ENCODE measurements at regions not wholly inside any gene's neighbourhood (a gene's known extent, or its start where the extent isn't known, plus 50 kb on each side); places are given as distances from the start of the nearest gene placed in this dataset.

DNA sequence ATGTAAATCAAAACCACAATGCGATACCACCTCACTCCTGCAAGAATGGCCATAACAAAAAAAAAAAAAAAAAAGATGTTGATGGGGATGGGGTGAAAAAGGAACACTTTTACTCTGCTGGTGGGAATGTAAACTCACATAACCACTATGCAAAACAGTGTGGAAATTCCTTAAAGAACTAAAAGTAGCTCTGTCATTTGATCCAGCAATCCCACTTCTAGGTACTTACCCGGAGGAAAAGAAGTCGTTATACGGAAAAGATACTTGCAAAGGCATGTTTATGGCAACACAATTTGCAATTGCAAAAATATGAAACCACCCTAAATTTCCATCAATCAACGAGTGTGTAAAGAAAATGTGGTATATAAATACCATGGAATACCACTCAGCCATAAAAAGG lies 205.0 kb downstream of the TENT4A start:
- H2AFZ ChIP-seq (ENCODE audit: low read depth, low read length, severe bottlenecking) = no peak overlapping the region
- TF ChIP-seq EZH2phosphoT487 (conservative IDR thresholded peaks at IDR 0.05; ENCODE audit: low read length) = no peak
- TF ChIP-seq, protein P1, sequence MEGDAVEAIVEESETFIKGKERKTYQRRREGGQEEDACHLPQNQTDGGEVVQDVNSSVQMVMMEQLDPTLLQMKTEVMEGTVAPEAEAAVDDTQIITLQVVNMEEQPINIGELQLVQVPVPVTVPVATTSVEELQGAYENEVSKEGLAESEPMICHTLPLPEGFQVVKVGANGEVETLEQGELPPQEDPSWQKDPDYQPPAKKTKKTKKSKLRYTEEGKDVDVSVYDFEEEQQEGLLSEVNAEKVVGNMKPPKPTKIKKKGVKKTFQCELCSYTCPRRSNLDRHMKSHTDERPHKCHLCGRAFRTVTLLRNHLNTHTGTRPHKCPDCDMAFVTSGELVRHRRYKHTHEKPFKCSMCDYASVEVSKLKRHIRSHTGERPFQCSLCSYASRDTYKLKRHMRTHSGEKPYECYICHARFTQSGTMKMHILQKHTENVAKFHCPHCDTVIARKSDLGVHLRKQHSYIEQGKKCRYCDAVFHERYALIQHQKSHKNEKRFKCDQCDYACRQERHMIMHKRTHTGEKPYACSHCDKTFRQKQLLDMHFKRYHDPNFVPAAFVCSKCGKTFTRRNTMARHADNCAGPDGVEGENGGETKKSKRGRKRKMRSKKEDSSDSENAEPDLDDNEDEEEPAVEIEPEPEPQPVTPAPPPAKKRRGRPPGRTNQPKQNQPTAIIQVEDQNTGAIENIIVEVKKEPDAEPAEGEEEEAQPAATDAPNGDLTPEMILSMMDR (IDR thresholded peaks at IDR 0.05; ENCODE audit: insufficient read depth, low read length, poor library complexity, severe bottlenecking) = no peak
- H4K20me1 ChIP-seq (ENCODE audit: low read depth, low read length) = no peaks in the 10 kb centered on the region
- H3K27me3 ChIP-seq (ENCODE audit: low read length) = no peaks in the 10 kb centered on the region
- H3K27ac ChIP-seq (ENCODE audit: low read depth, low read length) = no peak overlapping the region
- no peaks in the 10 kb centered on the region for H3K36me3 ChIP-seq (ENCODE audit: low read length)
- no peak overlapping the region for H3K4me2 ChIP-seq (ENCODE audit: low read depth, low read length, poor library complexity, severe bottlenecking)
- no peak overlapping the region for H3K4me3 ChIP-seq (ENCODE audit: insufficient read depth, low read length, poor library complexity, severe bottlenecking)
- H3K9me2 ChIP-seq (replicated peaks; ENCODE audit: insufficient read depth, low read length) = no peaks in the 10 kb centered on the region
- no peaks in the 10 kb centered on the region for H3K9me3 ChIP-seq (ENCODE audit: insufficient read depth, low read length)
- no peaks in the 10 kb centered on the region for H3F3A ChIP-seq (ENCODE audit: insufficient read depth)
- no peak overlapping the region for H3K9ac ChIP-seq (ENCODE audit: low read length)
- no peaks in the 10 kb centered on the region for H3K79me2 ChIP-seq (ENCODE audit: insufficient read depth, low read length)

DNA sequence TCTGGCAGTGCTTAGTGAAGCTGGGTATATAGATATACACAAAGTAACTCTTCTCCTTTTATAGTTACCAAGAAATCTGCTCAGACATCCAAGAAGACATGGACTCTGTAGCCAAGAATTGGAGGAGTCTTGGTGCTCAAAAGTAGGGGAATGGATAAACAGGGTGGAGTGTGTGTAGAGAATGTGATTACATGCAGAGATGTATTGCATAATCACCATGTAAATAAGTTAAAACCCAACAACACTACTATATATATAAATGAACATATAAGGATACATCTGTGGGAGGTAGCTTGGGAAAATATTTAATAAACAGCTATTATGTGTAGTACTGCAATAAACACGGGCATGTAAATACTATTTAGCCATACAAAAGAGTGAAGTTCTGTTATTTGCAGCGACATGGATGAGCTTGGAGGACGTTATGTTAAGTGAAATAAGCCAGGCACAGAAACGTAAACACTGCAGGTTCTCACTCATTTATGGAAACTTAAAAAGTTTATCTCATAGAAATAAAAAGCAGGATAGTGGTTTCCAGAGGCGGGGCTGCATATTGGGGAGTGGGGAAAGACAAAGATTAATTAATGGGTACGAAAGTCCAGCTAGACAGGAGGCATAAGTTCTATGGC lies 207.5 kb downstream of the TENT4A start:
- no peak for TF ChIP-seq EZH2phosphoT487 (conservative IDR thresholded peaks at IDR 0.05; ENCODE audit: low read length)
- TF ChIP-seq, protein P1 (IDR thresholded peaks at IDR 0.05; ENCODE audit: insufficient read depth, low read length, poor library complexity, severe bottlenecking) = no peak

DNA sequence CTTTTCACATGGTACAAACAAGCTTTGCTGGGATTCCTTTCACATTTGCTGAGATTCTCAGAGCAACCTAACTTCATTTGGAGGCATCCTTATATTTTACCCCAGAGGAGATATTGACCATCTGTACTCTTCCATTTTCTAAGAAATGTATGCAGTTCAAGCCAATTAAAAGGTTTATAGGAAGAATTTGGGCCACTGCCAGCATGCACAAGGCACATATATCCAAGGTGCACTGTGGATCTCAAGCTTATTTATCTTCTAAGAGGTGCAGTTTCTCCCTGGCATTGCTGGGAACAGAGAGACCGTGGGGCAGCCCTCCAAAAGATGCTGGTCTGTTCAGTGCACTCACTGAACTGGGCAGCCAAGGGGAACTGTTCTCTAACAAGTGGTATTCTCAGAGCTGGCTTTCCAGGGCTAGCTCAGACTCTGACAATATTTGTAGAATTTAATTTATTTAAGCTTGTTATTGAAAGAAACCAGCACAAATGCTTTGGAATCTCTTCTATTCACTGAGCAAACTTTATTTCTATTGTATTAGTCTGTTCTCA lies 213.3 kb downstream of the TENT4A start:
- Histone ChIP-seq H3K9me3 (ENCODE audit: insufficient read depth, low read length) (no peaks in the 10 kb centered on the region), H3F3A (ENCODE audit: insufficient read depth) (no peaks in the 10 kb centered on the region), H3K27me3 (ENCODE audit: low read length) (no peaks in the 10 kb centered on the region), H3K4me2 (ENCODE audit: low read depth, low read length, poor library complexity, severe bottlenecking) (no peak overlapping the region), H4K20me1 (ENCODE audit: low read depth, low read length) (no peaks in the 10 kb centered on the region), H3K4me3 (ENCODE audit: insufficient read depth, low read length, poor library complexity, severe bottlenecking) (no peak overlapping the region), H2AFZ (ENCODE audit: low read depth, low read length, severe bottlenecking) (no peak overlapping the region), H3K9me2 (replicated peaks; ENCODE audit: insufficient read depth, low read length) (no peaks in the 10 kb centered on the region), H3K36me3 (ENCODE audit: low read length) (no peaks in the 10 kb centered on the region), H3K9ac (ENCODE audit: low read length) (no peak overlapping the region), H3K79me2 (ENCODE audit: insufficient read depth, low read length) (no peaks in the 10 kb centered on the region), H3K27ac (ENCODE audit: low read depth, low read length) (no peak overlapping the region)
- TF ChIP-seq, protein P1 (IDR thresholded peaks at IDR 0.05; ENCODE audit: insufficient read depth, low read length, poor library complexity, severe bottlenecking) = no peak
- TF ChIP-seq EZH2phosphoT487 (conservative IDR thresholded peaks at IDR 0.05; ENCODE audit: low read length) = no peak

More for the DNA sequence above, 207.5 kb downstream of the TENT4A start:
- H3K4me3 ChIP-seq (ENCODE audit: insufficient read depth, low read length, poor library complexity, severe bottlenecking) = no peak overlapping the region
- no peak overlapping the region for H3K27ac ChIP-seq (ENCODE audit: low read depth, low read length)
- H2AFZ ChIP-seq (ENCODE audit: low read depth, low read length, severe bottlenecking) = no peak overlapping the region
- H4K20me1 ChIP-seq (ENCODE audit: low read depth, low read length) = no peaks in the 10 kb centered on the region
- no peaks in the 10 kb centered on the region for H3K27me3 ChIP-seq (ENCODE audit: low read length)
- no peak overlapping the region for H3K9ac ChIP-seq (ENCODE audit: low read length)
- no peaks in the 10 kb centered on the region for H3K9me3 ChIP-seq (ENCODE audit: insufficient read depth, low read length)
- H3K79me2 ChIP-seq (ENCODE audit: insufficient read depth, low read length) = no peaks in the 10 kb centered on the region
- H3K4me2 ChIP-seq (ENCODE audit: low read depth, low read length, poor library complexity, severe bottlenecking) = no peak overlapping the region
- H3K9me2 ChIP-seq (replicated peaks; ENCODE audit: insufficient read depth, low read length) = no peaks in the 10 kb centered on the region
- no peaks in the 10 kb centered on the region for H3F3A ChIP-seq (ENCODE audit: insufficient read depth)
- no peaks in the 10 kb centered on the region for H3K36me3 ChIP-seq (ENCODE audit: low read length)

All from SU-DHL-6 (cell line).